ENCODE measurements at regions not wholly inside any gene's neighbourhood (a gene's known extent, or its start where the extent isn't known, plus 50 kb on each side); places are given as distances from the start of the nearest gene placed in this dataset.

- FAIRE-seq (no peak), ATAC-seq (no peak)
- no peak for TF ChIP-seq CTCF (IDR thresholded peaks at IDR 0.05)
These were observed 187.1 kb upstream of the CDKN3 start for GRCh38 chr14:54209511-54210250.

GRCh38 chr14:54211551-54212308, 185.1 kb upstream of the CDKN3 start:
- DNase-seq (no peak), FAIRE-seq (no peak), ATAC-seq (no peak)
- WGBS, 2 donors, result 75 to 86% methylated on average over 5 of the region's 5 CpGs
- Histone ChIP-seq H3K36me3 (no peaks in the 10 kb centered on the region), H3K27me3 (no peaks in the 10 kb centered on the region), H3K27ac (no peak overlapping the region), H3K4me3 (no peak overlapping the region), H3K4me1 (no peaks in the 10 kb centered on the region), H3K9me3 (no peaks in the 10 kb centered on the region)
- no peak for TF ChIP-seq CTCF (IDR thresholded peaks at IDR 0.05)
- intact Hi-C loops (cut with DNase I), result no loop called here

More at GRCh38 chr14:54209511-54210250, 187.1 kb upstream of the CDKN3 start:
- 71 to 86% methylated on average over 4 of the region's 4 CpGs for WGBS, 2 donors
- Histone ChIP-seq H3K9me3 (no peaks in the 10 kb centered on the region), H3K4me1 (no peaks in the 10 kb centered on the region), H3K27me3 (no peaks in the 10 kb centered on the region), H3K4me3 (no peak overlapping the region), H3K36me3 (no peaks in the 10 kb centered on the region), H3K27ac (no peak overlapping the region)
- intact Hi-C loops (cut with DNase I), result no loop called here
- no peak for DNase-seq

GRCh38 chr14:54213536-54213935, 183.3 kb upstream of the CDKN3 start:
- Histone ChIP-seq H3K4me3 (no peak overlapping the region), H3K4me1 (no peaks in the 10 kb centered on the region), H3K36me3 (no peaks in the 10 kb centered on the region), H3K9me3 (no peaks in the 10 kb centered on the region), H3K27me3 (no peaks in the 10 kb centered on the region), H3K27ac (no peak overlapping the region)
- WGBS, 2 donors, result 70 to 93% methylated on average over 1 of the region's 1 CpG
- ATAC-seq (no peak), FAIRE-seq (no peak), DNase-seq (no peak)
- intact Hi-C loops (cut with DNase I), result no loop called here
- no peak for TF ChIP-seq CTCF (IDR thresholded peaks at IDR 0.05)

- intact Hi-C loops (cut with DNase I), result no loop called here
- no peaks in the 10 kb centered on the region for H3K9me3 ChIP-seq
- no peak overlapping the region for H3K27ac ChIP-seq
- 71 to 82% methylated on average over 3 of the region's 3 CpGs for WGBS, 2 donors
- no peaks in the 10 kb centered on the region for H3K4me1 ChIP-seq
- H3K36me3 ChIP-seq, result no peaks in the 10 kb centered on the region
- FAIRE-seq (no peak), DNase-seq (no peak), ATAC-seq (no peak)
- peaks cover 0 to 5% (median 2%) of the 10 kb centered on the region in 4 donors for H3K27me3 ChIP-seq
- H3K4me3 ChIP-seq, result no peak overlapping the region
- no peak for TF ChIP-seq CTCF (IDR thresholded peaks at IDR 0.05)
These were observed 180.0 kb upstream of the CDKN3 start for GRCh38 chr14:54216827-54217226.
